ENCODE measurements at regions not wholly inside any gene's neighbourhood (a gene's known extent, or its start where the extent isn't known, plus 50 kb on each side); places are given as distances from the start of the nearest gene placed in this dataset.

DNA sequence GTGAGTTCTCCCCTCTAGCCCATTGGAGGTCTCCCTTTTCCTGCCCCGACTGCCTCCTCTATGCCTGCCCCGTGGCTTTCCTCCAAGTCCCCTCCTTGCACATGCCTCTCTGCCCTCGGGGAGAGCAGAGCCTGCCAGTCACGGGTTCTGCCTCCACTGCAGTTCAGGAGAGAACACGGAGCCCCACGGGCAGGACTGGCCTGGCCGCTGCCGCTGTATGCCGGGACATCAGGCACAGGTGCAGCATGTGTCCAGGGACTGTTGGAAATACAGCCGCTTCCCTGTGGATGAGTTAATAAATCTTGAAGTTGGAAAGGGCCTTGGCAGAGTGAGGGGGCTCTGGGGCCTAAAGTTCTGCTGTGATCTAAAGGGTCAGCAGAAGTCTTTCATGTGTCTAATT is 676.6 kb downstream of the MATN1 start:
- DNase-seq: no peak
- Mint-ChIP-seq H3K4me3 (ENCODE audit: unreplicated experiment) (no peak overlapping the region), H3K9me3 (ENCODE audit: unreplicated experiment) (no peaks in the 10 kb centered on the region), H3K4me1 (ENCODE audit: low read depth, unreplicated experiment) (no peaks in the 10 kb centered on the region), H3K27ac (ENCODE audit: unreplicated experiment) (no peak overlapping the region), H3K27me3 (ENCODE audit: insufficient read depth, unreplicated experiment) (no peaks in the 10 kb centered on the region), H3K36me3 (ENCODE audit: insufficient read depth, unreplicated experiment) (no peaks in the 10 kb centered on the region)
- ChIA-PET POLR2A (no interaction called here), CTCF (no interaction called here)
- H3K4me1 ChIP-seq: no peaks in the 10 kb centered on the region
- H3K9me3 ChIP-seq: no peaks in the 10 kb centered on the region
- intact Hi-C loops (cut with micrococcal nuclease; ENCODE audit: unreplicated experiment): no loop called here
- no TSS peak for BruUV-seq (replicated peaks)
- no peaks in the 10 kb centered on the region for H3K36me3 ChIP-seq (ENCODE audit: control insufficient read depth, insufficient read depth, low read length)
- TF ChIP-seq, protein P1, sequence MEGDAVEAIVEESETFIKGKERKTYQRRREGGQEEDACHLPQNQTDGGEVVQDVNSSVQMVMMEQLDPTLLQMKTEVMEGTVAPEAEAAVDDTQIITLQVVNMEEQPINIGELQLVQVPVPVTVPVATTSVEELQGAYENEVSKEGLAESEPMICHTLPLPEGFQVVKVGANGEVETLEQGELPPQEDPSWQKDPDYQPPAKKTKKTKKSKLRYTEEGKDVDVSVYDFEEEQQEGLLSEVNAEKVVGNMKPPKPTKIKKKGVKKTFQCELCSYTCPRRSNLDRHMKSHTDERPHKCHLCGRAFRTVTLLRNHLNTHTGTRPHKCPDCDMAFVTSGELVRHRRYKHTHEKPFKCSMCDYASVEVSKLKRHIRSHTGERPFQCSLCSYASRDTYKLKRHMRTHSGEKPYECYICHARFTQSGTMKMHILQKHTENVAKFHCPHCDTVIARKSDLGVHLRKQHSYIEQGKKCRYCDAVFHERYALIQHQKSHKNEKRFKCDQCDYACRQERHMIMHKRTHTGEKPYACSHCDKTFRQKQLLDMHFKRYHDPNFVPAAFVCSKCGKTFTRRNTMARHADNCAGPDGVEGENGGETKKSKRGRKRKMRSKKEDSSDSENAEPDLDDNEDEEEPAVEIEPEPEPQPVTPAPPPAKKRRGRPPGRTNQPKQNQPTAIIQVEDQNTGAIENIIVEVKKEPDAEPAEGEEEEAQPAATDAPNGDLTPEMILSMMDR (IDR thresholded peaks at IDR 0.05; ENCODE audit: insufficient read depth in 1 of 2, low read depth in 1 of 2, low read length in 1 of 2, severe bottlenecking in 1 of 2, unreplicated experiment in 1 of 2): no peak
- H3K27me3 ChIP-seq (replicated peaks; ENCODE audit: control insufficient read depth, insufficient read depth, low read length): no peaks in the 10 kb centered on the region
- no peak overlapping the region for H3K4me3 ChIP-seq (ENCODE audit: low read depth, low read length)

DNA sequence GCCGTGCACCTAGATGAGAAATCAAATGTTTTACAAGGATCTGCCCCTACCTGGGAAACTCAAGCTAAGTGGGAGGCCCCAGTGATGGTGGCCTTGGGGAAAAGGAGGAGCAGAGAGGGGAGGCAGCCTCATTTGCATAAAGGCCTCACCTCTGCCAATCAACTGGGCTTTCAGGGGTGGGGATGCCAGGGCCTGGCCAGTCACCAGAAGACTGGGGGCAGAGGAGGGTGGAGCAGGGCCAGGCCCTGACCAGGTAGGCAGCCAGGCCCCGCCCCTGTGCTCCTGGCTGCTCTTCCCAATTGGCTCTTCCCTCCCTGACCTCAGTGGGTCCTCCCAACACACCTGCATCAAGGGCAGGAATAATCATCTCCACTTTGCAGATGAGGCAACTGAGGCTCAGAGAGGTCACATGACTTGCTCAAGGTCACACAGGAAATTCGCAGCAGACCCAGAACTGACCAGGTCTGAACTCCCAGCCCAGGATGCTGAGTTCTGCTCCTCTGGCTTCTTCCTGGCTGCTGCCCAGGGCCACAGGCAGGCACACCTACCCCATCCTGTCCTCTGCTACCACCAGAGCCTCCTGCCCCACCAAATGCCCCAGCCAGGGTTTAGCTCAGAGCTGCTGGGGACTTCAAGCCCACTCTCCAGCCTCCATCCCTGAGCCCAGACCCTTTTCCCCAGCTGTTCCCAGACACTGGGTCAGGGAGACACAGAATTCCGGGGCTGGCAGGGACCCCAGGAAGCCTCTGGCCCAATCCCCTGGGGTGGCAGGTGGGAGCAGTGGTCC is 677.9 kb downstream of the MATN1 start:
- H3K27ac Mint-ChIP-seq (ENCODE audit: unreplicated experiment): no peak overlapping the region
- H3K9me3 Mint-ChIP-seq (ENCODE audit: unreplicated experiment): no peaks in the 10 kb centered on the region
- H3K36me3 ChIP-seq (ENCODE audit: control insufficient read depth, insufficient read depth, low read length): no peaks in the 10 kb centered on the region
- H3K36me3 Mint-ChIP-seq (ENCODE audit: insufficient read depth, unreplicated experiment): no peaks in the 10 kb centered on the region
- no peaks in the 10 kb centered on the region for H3K4me1 ChIP-seq
- CTCF ChIA-PET: no interaction called here
- no peaks in the 10 kb centered on the region for H3K27me3 ChIP-seq (replicated peaks; ENCODE audit: control insufficient read depth, insufficient read depth, low read length)
- no peaks in the 10 kb centered on the region for H3K4me1 Mint-ChIP-seq (ENCODE audit: low read depth, unreplicated experiment)
- BruUV-seq (replicated peaks): no TSS peak
- POLR2A ChIA-PET: no interaction called here
- TF ChIP-seq, protein P1 (IDR thresholded peaks at IDR 0.05; ENCODE audit: insufficient read depth in 1 of 2, low read depth in 1 of 2, low read length in 1 of 2, severe bottlenecking in 1 of 2, unreplicated experiment in 1 of 2): no peak
- no peak for DNase-seq
- no peak overlapping the region for H3K4me3 ChIP-seq (ENCODE audit: low read depth, low read length)
- no peaks in the 10 kb centered on the region for H3K27me3 Mint-ChIP-seq (ENCODE audit: insufficient read depth, unreplicated experiment)
- no peak overlapping the region for H3K4me3 Mint-ChIP-seq (ENCODE audit: unreplicated experiment)
- no peaks in the 10 kb centered on the region for H3K9me3 ChIP-seq
- intact Hi-C loops (cut with micrococcal nuclease; ENCODE audit: unreplicated experiment): no loop called here

DNA sequence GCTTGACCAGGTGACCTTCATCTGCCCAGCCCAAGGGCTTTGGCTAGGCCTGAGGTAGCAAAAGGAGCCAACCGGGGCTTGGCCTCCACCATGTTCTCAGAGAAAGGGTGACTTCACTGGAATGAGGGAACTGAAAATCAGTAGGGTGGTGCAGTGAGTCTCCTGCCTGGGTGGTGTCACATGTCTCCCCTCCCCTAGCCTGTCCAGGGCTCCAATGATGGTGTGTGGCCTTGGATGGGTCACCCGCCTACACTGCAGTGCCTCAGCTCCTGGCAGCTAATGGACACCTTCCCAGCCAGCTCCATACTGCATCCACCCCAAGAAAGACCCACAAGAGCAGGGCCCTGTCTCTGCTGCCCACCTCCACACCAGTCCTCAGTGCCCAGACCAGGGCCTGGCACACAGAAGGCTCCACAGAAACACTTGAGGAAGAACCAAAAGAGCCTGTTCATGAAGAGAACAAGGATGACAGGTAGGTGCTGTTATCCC is 678.7 kb downstream of the MATN1 start:
- POLR2A ChIA-PET: no interaction called here
- CTCF ChIA-PET: no interaction called here

More for the DNA sequence above, 678.7 kb downstream of the MATN1 start:
- Mint-ChIP-seq H3K27ac (ENCODE audit: unreplicated experiment) (no peak overlapping the region), H3K27me3 (ENCODE audit: insufficient read depth, unreplicated experiment) (no peaks in the 10 kb centered on the region), H3K4me3 (ENCODE audit: unreplicated experiment) (no peak overlapping the region), H3K9me3 (ENCODE audit: unreplicated experiment) (no peaks in the 10 kb centered on the region), H3K36me3 (ENCODE audit: insufficient read depth, unreplicated experiment) (no peaks in the 10 kb centered on the region), H3K4me1 (ENCODE audit: low read depth, unreplicated experiment) (no peaks in the 10 kb centered on the region)
- Histone ChIP-seq H3K27me3 (replicated peaks; ENCODE audit: control insufficient read depth, insufficient read depth, low read length) (no peaks in the 10 kb centered on the region), H3K36me3 (ENCODE audit: control insufficient read depth, insufficient read depth, low read length) (no peaks in the 10 kb centered on the region), H3K4me3 (ENCODE audit: low read depth, low read length) (no peak overlapping the region), H3K4me1 (no peaks in the 10 kb centered on the region), H3K9me3 (no peaks in the 10 kb centered on the region)
- no peak for DNase-seq
- intact Hi-C loops (cut with micrococcal nuclease; ENCODE audit: unreplicated experiment): no loop called here
- TF ChIP-seq, protein P1 (IDR thresholded peaks at IDR 0.05; ENCODE audit: insufficient read depth in 1 of 2, low read depth in 1 of 2, low read length in 1 of 2, severe bottlenecking in 1 of 2, unreplicated experiment in 1 of 2): no peak
- BruUV-seq (replicated peaks): no TSS peak
